ENCODE measurements at regions not wholly inside any gene's neighbourhood (a gene's known extent, or its start where the extent isn't known, plus 50 kb on each side); places are given as distances from the start of the nearest gene placed in this dataset.
"Not testable (repeated sequence)": the region's sequence is repeated elsewhere in the genome, so short reads cannot be mapped to it uniquely, and the experiment has no call there.

DNA sequence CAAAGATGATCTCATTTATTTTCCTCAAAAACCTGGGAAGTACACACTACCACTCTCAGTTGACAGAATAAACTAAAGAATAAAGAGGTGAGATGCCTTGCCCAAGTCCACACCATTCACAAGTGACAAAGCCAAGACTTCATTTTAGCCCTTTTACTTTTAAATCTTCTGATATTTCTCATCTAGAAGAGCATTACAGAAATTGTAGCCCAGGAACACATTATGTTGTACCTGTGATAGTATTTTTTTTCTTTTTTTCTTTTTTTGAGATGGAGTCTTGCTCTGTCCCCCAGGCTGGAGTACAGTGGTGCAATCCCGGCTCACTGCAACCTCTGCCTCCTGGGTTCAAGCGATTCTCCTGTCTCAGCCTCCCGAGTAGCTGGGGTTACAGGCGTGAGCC is 268.6 kb downstream of the FGFR2 start:
- not testable (repeated sequence) for DNase-seq (ENCODE audit: low read depth)

DNA sequence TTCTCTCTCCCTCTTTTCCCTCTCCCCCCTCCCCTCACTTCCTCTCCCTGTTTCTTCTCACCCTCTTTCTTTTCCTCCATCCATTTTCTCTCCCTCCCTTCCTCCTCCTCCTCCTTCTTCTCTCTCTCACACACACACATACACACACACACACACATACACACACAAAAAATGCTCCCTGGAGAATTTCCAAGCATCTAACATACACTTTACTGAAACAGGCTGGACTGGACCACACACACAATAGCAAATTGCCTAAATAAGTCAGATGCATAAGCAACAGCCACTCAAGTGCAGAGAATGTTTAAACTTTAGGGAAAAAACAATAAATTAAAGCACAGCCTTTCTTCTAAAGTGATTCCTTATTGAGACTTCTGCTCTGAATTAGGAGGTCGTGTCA is 267.7 kb downstream of the FGFR2 start:
- no peak for DNase-seq (ENCODE audit: low read depth)

DNA sequence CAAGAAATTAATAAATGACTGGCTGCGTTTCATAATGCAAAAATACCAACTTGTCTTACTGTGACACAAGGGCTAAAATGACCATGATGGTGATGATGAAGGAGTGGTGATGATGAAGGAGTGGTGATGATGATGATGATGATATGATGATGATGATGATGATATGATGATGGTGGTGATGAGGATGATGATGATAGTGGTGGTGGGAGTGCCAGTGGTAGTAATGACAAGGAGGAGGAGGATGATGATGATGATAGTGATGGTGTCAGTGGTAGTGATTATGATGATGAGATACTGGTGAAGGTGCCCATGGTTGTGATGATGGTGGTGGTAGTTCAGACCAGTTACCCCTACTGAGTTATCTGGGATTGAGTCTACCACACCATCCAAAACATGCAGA is 265.9 kb downstream of the FGFR2 start:
- no peak for DNase-seq (ENCODE audit: low read depth)

DNA sequence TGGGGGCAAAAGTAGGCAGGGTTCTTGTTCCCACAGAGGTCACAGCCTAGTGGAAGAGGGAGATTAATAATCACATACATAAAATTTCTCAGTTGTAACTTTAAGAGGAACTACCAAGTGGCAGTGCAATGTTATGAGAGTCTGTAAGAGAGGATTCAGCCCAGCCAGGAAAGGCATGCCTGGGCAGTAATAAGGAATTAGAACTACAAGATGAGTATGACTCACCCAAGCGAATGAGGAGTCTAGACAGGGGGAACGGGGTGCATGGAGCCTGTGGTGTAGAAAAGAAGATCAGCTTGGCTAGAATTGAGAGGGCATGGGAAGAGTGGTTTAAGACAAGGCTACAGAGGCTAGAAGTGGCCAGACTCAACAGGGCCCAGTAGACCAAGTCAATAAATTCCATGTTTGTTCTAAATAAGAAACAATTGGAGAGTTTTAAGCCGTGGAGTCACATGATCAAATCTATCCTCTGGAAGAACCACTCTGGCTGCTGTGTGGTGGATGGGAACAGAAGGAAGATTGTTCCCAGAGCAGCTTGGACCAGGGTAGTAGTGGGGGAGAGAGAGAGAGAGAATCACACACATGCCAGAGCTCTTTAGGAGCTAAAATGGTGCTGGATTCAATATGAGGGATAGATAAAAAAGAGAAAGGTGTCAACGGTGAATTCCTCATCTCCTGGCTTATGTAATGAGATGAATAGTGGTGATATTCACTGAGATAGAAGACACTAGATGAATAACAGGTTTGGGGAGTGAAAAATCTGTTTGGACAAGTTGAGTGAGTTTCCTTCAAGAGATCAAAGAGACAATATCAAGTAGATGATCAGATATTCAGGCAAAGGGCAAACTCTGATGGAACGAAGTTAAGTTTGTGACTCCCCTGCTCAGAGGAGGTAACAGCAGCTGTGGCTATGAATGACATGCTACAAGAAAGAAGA is 265.1 kb downstream of the FGFR2 start:
- no peak for DNase-seq (ENCODE audit: low read depth)

DNA sequence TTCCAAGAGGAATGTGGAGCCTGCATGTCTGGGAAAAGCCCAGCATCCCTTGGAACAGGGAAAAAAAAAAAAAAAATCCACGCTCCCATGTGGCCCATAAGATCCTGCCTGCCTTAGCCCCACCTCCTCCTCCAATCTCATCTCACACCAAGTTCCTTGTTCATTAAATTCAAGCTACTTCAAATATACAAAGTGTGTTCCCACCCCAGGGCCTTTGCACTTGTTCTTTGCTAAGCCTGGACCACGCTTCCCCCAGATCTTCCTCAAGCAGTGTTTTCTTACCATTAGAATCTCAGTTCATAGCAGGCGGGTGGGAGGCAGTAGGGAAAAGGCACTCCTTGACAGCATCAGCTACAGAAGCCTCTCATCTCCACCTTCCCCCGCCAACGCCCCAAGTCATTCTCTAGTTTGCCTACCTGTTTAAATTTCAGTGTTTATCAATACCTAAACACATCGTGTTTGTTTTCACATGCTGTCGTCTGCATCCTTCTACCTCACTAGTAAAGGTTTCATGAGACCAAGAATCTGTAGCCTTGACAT is 262.8 kb downstream of the FGFR2 start:
- DNase-seq (ENCODE audit: low read depth): no peak

DNA sequence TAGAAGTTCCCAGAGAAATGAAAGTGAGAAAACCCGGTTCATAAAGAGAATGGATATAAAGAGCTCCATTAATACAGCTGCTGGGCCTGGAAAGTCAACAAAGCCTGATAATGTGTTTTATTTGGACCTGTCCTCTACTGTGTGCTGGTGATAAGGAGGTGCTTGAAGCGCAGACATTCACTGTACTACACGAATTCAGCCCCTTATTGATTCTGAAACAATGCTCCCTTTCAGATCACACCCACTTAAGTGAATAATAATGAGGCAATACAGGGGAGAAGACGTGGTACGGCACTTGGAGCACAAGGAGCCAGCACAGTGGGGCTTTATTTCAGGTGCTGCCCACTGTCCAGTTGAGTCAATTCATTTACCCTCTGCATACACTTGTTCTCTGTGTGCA is 260.8 kb downstream of the FGFR2 start:
- DNase-seq (ENCODE audit: low read depth): no peak

DNA sequence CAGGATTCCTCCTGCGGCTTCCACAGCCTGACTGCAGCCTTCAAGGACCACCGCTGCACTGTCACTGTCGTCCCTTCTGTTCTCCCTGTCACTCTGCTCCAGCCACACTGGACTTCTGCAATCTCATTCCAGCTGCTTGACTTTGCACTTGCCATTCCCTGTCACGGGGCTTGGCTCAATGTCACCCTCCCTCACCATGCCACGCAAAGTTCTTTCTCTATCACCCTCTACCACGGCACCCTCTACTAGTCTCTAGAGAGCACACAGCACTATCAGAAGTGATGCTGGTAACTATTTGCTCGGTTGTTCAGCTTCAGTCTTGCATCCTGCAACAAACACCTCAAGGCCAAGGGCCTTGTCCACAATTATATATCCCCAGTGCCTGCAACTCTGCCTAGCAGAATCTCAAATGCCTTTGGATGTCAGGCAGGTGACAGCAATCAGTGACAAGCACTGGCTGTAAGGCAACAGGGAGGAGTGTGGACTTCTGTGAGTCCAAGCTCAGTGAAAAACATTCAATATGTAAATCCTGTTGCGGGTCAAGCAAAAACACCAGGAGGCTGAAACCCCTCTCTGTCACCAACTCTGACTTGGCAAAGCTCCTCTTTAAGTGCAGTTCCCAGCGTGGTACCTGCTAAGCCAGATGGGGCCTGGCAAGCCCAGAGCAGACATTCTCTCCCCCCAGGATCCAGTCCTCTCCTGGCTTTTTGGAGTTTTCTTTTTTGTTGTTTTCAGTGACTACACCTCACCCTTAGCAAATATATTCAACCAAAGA is 259.9 kb downstream of the FGFR2 start:
- no peak for DNase-seq (ENCODE audit: low read depth)

DNA sequence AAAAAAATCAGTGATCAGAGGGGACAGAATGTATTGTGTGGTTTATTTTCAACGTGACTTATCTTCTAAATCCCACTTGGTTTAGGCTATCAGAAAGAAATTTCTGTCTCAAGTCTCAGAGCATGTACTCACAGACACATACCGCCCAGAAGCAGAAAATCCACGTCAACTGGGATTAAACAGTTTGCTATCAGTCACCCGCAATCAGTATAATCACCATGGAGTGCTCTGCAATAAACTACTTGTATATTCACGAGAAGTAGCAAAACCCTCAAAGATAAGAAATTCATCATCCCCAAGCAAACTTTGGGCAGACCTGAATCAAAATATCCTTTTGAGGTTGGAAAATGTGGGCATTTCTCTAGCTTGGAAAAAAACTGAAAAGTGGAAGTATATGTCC is 259.1 kb downstream of the FGFR2 start:
- DNase-seq (ENCODE audit: low read depth): no peak

DNA sequence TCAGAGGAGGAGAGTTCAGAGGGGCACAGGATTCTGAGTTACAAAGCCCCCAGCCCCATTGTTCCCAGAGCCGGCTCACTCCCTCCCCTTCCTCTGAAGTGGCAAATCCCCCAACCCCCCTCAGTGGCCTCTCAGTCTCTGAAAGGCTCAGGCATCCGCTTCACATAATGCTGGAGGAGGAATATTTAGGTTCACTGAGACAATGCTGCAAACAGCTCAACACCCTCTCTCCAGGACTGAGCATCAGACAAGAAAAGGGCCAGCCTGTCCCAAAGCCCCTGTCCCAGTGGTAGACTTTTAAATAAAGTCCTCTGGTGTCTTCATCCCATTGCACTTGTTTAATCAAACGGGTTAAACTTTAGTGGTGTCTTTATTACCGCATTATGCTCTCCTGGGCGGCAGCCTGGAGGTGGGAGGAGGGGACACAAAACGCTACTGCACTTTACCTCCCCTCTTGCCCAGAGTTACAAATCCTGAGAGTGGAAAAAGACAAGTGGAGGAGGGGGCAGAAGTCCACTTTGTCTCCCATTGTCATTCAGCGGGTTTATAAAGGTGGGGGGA is 257.9 kb downstream of the FGFR2 start:
- no peak for DNase-seq (ENCODE audit: low read depth)

DNA sequence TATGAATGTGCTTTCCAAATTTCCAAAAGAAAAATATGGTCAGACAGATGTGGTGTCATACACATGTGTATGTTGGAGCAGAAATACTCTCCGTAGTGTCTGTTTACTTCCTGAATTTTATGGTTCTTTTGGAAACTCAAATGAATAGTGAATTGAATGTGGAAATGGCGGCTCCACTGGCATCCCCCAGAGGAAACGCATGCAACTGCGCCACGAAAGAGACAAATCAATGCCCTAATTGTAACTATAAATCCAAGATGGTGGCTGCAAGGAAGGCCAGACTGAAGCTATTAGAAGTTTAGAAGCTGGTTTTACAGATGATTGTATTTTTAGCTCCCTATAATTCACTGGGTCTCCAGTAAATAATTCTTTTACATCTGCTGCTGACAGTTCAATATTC is 246.7 kb downstream of the FGFR2 start:
- DNase-seq (ENCODE audit: low read depth): no peak

DNA sequence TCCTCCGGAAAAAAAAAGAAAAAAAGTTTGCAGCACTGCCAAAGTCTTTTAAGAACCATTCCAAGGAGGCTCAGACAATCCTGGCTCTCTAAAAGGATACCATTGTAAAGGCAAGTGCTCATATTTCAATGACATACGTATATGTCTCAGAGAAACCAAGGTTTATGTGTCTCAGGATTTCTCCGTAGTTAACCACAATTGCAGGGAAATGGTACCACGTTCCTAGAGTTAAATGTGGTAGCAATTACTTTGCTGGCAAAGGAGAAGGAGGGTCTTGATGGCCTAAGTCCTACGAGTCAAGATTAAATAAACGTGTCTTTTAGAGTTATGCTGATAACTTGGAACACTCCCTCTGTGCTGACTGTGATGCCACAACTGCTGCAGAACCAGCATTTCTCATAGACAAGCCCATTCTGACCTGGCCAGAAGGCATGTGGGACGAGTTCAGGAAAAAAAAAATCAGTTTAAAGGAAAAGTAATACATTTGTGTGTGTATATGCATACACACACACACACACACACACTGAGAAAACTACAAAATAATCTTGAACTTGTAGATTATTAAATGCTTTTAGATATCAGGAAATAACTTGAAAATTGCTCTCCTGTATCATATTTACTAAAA is 245.9 kb downstream of the FGFR2 start:
- no peak for DNase-seq (ENCODE audit: low read depth)

DNA sequence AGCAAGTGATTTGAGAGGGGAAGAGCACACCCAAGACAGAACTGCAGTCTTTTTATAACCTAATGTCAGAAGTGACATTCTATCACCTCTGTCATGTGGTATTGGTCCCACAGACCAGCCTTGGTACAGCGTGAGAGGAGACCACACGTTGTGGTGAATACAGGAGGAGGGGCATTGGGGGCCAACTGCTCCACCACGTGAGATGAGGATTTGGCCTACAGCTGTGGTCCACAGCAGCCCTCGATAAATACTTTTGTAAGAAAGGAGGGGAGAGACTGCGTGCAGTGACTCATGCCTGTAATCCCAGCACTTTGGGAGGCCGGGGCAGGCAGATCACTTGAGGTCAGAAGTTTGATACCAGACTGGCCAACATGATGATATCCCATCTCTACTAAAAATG is 243.1 kb downstream of the FGFR2 start:
- no peak for DNase-seq (ENCODE audit: low read depth)

DNA sequence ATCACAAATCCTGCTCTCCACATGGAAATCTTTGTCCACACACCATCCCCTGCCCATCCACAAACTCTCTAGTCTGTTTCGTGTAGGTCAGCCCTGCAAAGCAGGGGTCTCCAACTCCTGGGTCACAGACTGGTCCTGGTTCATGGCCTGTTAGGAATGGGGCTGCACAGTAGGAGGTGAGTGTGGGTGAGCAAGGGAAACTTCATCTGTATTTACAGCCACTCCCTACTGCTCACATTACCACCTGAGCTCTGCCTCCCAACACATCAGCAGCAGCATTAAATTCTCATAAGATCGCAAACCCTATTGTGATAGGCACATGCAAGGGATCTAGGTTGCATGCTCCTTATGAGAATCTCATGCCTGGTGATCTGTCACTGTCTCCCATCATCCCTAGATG is 242.1 kb downstream of the FGFR2 start:
- no peak for DNase-seq (ENCODE audit: low read depth)

DNA sequence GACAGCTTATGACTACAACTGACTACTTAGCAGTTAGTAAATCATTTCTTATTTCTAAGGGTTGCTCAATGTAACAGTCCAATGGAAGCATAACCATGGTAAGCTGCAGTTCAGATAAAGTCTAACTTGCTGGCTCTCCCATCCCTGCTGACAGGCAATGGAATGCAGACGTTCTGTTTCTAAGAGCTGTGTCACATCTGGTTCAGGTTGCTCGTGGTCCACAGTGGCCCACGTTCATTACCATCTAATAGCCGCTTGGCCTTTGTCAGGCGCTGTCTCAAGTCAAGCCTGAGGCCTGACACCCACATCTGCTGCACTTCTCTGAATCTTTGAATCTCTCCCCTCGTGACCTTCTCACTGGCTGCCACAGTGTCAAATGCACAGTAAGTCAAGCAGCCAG is 240.8 kb downstream of the FGFR2 start:
- no peak for DNase-seq (ENCODE audit: low read depth)

DNA sequence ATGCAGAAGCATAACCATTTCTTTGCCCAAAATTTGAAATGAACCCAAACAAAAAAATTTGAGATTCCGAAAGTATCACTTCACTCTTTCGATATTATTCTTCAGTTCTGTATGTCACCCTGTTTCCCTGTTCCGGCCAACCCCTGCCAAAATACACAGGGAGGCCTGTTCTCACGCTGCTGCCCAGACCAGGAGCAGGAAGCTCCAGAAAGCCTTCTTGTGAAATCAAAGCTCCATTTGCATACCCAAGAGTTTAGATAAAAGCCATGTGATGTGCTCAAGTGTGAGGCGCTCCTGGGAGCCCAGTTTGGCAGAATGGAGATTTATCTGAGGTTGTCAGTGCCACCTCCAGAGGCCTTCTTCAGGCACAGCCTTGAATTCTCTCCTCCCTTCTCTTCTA is 236.2 kb downstream of the FGFR2 start:
- no peak for DNase-seq (ENCODE audit: low read depth)

DNA sequence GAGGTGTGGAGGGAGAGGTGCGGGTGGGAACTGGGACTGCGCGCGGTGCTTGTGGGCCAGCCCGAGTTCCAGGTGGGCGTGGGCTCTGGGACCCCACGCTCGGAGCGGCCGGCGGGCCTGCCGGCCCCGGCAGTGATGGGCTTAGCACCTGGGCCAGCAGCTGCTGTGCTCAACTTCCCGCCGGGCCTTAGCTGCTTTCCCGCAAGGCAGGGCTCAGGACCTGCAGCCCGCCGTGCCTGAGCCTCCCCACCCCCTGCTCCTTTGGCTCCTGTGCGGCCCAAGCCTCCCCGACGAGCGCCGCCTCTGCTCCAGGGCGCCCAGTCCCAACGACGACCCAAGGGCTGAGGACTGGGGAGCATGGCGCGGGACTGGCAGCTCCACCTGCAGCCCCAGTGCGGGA is 232.7 kb downstream of the FGFR2 start:
- DNase-seq (ENCODE audit: low read depth): no peak

DNA sequence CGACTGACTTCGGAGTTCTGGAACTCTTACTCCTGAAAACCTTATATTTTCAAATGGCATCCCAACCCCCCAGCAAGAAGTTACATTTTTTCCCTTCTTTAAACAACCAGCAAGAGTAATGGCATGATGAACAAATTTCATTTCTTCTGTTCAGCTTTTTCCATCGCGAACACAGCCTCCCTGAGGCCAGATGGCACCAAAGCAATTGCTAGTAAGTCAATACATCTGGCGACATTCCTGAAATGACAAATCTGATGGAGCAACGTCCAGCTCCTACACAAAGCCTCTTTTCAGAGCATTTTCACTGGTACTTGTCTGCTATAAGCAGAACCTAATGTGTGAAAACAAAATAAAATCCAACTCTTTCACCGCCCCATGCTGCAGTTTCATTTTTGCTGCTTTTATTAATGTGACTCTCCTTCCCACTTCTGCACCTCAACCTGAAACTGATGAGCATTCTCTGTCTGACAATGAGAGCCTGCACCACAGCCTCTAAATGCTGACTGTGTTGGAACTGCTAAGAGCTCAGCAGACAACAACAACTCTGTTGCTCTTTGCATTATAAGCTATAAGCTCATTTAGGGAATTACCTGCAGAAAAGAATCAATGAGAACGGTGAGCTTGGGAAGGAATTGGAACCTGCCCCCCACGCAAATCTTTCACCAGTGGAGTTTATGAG is 229.8 kb downstream of the FGFR2 start:
- no peak for DNase-seq (ENCODE audit: low read depth)

DNA sequence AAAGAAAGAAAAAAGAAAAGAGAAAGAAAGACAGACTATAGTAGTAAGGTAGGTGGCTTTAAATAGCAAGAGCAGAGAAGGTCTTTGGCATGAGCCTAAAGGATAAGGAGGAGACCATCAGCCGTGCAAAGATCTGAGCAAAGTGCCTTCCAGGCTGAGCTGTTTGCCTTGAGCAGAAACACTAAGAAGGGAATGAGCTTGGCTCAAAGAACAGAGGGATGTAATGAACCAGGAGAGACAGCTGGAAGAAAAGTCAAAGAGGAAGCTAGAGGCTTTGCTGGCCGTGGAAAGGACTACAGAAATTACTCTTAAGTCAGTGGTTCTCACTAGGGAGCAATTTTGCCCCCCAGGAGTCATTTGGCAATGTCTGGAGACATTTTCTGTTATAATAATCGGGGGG is 228.6 kb downstream of the FGFR2 start:
- no peak for DNase-seq (ENCODE audit: low read depth)

DNA sequence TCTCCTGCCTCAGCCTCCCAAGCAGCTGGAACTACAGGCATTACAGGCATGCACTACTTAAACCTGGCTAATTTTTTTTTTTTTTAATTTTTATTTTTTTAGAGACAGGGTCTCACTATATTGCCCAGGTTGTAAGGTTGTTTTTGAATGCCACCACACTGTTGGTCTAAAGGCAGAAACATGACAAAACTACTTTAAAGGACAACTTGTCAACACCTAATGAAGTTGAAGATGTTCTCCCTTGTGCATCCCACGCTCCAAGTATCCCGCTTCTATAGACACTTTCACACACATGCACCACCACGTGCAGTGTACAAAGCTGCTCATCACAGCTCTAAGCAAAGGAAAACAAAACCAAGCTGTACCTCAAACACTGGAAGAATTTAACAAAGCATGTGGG is 226.4 kb downstream of the FGFR2 start:
- no peak for DNase-seq (ENCODE audit: low read depth)

DNA sequence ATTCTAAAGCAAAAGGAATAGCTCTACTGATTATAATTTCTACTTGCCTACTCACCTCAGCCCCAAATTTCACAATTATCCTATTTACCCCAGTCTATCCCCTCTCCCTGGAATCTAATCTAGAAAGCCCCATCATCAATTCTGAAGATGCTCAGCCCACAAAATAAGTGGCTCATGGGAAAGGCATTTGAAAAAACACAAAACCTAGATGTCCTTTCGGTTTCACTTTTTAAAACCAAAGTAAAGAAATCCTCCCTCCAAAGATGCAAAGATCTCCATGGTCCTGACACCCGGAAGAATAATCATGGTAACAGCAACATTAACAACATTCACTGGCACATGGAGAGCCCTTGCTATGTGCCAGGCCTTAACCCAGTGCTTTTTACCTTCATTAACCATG is 224.8 kb downstream of the FGFR2 start:
- no peak for DNase-seq (ENCODE audit: low read depth)

DNA sequence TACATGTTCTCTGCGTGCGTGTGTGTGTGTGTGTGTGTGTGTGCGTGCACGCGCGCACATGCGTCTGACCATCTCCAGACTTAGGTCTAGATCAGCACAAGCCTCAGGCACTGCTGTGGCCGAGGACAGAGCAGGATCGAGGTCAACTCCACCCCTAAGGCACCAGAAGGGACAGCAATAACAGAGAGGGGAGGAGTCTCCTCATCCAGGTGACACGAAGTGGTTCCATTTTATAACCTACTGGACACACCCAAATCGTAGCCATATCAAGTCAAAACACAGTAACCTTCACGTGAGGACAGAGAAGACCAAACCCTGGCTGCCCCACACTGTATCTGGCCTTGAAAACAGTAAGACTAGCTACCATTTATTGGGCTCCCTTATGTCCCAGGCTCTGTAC is 224.1 kb downstream of the FGFR2 start:
- DNase-seq (ENCODE audit: low read depth): no peak

DNA sequence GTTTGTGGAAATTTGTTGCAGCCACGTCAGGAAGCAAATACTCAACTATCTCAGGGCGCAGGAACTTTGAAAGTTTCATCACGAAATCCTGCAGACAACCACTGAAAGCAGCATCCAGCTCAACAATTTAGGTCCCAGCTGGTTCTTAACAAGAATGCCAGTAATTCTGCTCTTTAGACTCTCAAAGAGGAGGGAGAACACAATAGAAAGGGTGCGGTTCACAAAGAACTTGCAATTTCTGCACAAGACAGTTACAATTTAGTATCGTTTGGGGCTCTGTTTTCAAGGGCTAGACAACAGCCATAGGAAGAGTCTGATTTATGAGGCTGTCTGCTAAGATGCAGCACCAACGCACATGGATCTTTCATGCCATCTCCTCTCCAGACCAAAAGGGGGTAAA is 223.1 kb downstream of the FGFR2 start:
- no peak for DNase-seq (ENCODE audit: low read depth)

All from non-pigmented ciliary epithelial cell (primary cell).